ENCODE measurements at regions not wholly inside any gene's neighbourhood (a gene's known extent, or its start where the extent isn't known, plus 50 kb on each side); places are given as distances from the start of the nearest gene placed in this dataset.

DNA sequence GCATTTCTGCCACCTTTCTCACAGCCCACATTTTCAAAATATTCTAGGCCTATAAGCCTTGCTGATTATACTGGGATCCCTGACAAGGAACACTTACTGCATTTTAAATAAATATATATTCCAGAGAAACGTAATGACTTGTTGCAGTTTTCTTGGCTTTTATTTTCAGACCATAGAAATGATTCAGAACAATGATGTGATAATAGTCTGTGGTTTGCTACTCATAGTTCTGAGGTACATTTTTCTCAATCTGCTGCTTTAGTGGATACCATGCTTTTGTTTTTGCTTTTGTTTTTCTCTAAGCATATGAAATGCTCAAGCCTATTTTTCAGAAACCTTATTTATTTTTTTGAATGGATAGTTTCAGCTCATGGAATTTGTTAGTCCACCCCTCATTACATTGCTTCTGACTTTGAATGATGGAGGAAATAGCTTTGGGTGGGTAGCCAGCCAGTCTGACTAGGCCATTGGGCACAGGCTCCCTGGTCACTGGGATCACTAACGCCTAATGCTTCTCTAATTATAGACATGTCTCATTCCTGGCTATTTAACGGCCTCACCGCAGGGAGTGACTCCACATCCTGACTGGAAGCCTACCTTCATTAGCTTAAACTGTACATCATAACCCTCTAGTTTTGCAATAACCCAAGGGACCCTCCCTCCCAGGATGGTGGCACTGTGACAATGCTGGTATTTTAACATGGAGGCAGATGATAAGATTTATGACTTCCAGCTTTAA lies 66.1 kb downstream of the MBL2 start:
- no peak overlapping the region for H3K4me3 ChIP-seq (ENCODE audit: low read depth in 1 of 3, low read length in 3 of 3)
- no peak overlapping the region for H3K27ac ChIP-seq (ENCODE audit: low read depth in 1 of 2, low read length in 2 of 2)
- no peaks in the 10 kb centered on the region for H3K27me3 ChIP-seq (ENCODE audit: control insufficient read depth in 4 of 4, insufficient read depth in 4 of 4, low read length in 3 of 4)
- no peak overlapping the region for H3K9ac ChIP-seq (ENCODE audit: low read depth in 1 of 2, low read length in 2 of 2)
- TF ChIP-seq, protein P1, sequence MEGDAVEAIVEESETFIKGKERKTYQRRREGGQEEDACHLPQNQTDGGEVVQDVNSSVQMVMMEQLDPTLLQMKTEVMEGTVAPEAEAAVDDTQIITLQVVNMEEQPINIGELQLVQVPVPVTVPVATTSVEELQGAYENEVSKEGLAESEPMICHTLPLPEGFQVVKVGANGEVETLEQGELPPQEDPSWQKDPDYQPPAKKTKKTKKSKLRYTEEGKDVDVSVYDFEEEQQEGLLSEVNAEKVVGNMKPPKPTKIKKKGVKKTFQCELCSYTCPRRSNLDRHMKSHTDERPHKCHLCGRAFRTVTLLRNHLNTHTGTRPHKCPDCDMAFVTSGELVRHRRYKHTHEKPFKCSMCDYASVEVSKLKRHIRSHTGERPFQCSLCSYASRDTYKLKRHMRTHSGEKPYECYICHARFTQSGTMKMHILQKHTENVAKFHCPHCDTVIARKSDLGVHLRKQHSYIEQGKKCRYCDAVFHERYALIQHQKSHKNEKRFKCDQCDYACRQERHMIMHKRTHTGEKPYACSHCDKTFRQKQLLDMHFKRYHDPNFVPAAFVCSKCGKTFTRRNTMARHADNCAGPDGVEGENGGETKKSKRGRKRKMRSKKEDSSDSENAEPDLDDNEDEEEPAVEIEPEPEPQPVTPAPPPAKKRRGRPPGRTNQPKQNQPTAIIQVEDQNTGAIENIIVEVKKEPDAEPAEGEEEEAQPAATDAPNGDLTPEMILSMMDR (IDR thresholded peaks at IDR 0.05; ENCODE audit: low read depth, low read length, missing input control) = no peak
- TF ChIP-seq NR2F2 (IDR thresholded peaks at IDR 0.05) = no peak
- TF ChIP-seq HNF4G (IDR thresholded peaks at IDR 0.05) = no peak
- TF ChIP-seq SP1 (IDR thresholded peaks at IDR 0.05) = no peak
- TF ChIP-seq, protein P2, sequence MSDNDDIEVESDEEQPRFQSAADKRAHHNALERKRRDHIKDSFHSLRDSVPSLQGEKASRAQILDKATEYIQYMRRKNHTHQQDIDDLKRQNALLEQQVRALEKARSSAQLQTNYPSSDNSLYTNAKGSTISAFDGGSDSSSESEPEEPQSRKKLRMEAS (IDR thresholded peaks at IDR 0.05) = no peak
- TF ChIP-seq FOXA1 (IDR thresholded peaks at IDR 0.05) = no peak
- TF ChIP-seq FOXA2 (IDR thresholded peaks at IDR 0.05) = no peak
- TF ChIP-seq JUND (IDR thresholded peaks at IDR 0.05) = no peak
- no peak for TF ChIP-seq HNF4A (conservative IDR thresholded peaks at IDR 0.05)
- TF ChIP-seq YY1 (IDR thresholded peaks at IDR 0.05) = no peak
- TF ChIP-seq RAD21 (IDR thresholded peaks at IDR 0.05) = no peak
- TF ChIP-seq, protein P3, sequence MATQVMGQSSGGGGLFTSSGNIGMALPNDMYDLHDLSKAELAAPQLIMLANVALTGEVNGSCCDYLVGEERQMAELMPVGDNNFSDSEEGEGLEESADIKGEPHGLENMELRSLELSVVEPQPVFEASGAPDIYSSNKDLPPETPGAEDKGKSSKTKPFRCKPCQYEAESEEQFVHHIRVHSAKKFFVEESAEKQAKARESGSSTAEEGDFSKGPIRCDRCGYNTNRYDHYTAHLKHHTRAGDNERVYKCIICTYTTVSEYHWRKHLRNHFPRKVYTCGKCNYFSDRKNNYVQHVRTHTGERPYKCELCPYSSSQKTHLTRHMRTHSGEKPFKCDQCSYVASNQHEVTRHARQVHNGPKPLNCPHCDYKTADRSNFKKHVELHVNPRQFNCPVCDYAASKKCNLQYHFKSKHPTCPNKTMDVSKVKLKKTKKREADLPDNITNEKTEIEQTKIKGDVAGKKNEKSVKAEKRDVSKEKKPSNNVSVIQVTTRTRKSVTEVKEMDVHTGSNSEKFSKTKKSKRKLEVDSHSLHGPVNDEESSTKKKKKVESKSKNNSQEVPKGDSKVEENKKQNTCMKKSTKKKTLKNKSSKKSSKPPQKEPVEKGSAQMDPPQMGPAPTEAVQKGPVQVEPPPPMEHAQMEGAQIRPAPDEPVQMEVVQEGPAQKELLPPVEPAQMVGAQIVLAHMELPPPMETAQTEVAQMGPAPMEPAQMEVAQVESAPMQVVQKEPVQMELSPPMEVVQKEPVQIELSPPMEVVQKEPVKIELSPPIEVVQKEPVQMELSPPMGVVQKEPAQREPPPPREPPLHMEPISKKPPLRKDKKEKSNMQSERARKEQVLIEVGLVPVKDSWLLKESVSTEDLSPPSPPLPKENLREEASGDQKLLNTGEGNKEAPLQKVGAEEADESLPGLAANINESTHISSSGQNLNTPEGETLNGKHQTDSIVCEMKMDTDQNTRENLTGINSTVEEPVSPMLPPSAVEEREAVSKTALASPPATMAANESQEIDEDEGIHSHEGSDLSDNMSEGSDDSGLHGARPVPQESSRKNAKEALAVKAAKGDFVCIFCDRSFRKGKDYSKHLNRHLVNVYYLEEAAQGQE (IDR thresholded peaks at IDR 0.05) = no peak
- no peak for TF ChIP-seq RXRA (IDR thresholded peaks at IDR 0.05)
- TF ChIP-seq, protein P4, sequence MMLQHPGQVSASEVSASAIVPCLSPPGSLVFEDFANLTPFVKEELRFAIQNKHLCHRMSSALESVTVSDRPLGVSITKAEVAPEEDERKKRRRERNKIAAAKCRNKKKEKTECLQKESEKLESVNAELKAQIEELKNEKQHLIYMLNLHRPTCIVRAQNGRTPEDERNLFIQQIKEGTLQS (IDR thresholded peaks at IDR 0.05) = no peak
- TF ChIP-seq EGR1 (IDR thresholded peaks at IDR 0.05; ENCODE audit: low read depth in 2 of 2) = no peak
- no peak for TF ChIP-seq GABPA (IDR thresholded peaks at IDR 0.05 in 1 of 2, conservative IDR thresholded peaks at IDR 0.05 in 1 of 2)
- TF ChIP-seq, protein P5, sequence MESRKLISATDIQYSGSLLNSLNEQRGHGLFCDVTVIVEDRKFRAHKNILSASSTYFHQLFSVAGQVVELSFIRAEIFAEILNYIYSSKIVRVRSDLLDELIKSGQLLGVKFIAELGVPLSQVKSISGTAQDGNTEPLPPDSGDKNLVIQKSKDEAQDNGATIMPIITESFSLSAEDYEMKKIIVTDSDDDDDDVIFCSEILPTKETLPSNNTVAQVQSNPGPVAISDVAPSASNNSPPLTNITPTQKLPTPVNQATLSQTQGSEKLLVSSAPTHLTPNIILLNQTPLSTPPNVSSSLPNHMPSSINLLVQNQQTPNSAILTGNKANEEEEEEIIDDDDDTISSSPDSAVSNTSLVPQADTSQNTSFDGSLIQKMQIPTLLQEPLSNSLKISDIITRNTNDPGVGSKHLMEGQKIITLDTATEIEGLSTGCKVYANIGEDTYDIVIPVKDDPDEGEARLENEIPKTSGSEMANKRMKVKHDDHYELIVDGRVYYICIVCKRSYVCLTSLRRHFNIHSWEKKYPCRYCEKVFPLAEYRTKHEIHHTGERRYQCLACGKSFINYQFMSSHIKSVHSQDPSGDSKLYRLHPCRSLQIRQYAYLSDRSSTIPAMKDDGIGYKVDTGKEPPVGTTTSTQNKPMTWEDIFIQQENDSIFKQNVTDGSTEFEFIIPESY (IDR thresholded peaks at IDR 0.05) = no peak
- TF ChIP-seq TAF1 (conservative IDR thresholded peaks at IDR 0.05) = no peak
- no peaks in the 10 kb centered on the region for H3K9me3 ChIP-seq (ENCODE audit: control insufficient read depth in 4 of 4, low read length in 3 of 4)
- no peak for DNase-seq (ENCODE audit: low spot score)
- no peaks in the 10 kb centered on the region for H3K4me1 ChIP-seq (ENCODE audit: control insufficient read depth in 4 of 4, insufficient read depth in 4 of 4, low read length in 3 of 4)
- no peaks in the 10 kb centered on the region for H3K36me3 ChIP-seq (ENCODE audit: control insufficient read depth in 4 of 4, insufficient read depth in 3 of 4, low read depth in 1 of 4, low read length in 3 of 4)
- WGBS = 92% methylated on average over 4 of the region's 4 CpGs
